ENCODE measurements at regions not wholly inside any gene's neighbourhood (a gene's known extent, or its start where the extent isn't known, plus 50 kb on each side); places are given as distances from the start of the nearest gene placed in this dataset.

DNA sequence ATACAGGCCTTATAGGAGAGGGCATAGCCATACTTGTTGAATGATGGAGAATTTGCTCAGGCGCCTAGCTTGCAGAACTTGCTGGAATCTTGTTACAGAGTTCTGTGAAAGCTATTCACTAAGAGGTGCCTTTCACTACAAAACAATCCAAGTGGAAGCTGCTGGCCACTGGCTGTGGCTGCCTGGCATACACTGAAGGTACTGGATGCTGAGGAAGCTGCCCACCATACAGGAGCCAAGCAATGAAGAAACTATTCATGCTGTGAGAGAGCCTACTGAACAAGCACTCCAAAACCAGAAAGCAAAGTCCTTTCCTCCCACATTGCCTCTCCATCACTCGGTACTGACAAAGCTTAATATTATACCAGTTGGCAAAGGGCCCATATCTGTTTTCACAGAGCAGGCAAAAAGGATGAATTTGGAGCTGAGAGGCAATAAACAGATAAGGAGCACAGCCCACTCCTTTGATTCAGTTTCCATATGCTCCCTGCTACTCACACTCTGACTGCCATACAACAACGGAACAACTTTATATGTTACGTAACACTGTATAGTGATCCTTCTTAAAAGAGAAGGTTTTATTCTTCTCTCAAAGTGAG is 192.6 kb upstream of the ALCAM start:
- TF ChIP-seq, protein P1, sequence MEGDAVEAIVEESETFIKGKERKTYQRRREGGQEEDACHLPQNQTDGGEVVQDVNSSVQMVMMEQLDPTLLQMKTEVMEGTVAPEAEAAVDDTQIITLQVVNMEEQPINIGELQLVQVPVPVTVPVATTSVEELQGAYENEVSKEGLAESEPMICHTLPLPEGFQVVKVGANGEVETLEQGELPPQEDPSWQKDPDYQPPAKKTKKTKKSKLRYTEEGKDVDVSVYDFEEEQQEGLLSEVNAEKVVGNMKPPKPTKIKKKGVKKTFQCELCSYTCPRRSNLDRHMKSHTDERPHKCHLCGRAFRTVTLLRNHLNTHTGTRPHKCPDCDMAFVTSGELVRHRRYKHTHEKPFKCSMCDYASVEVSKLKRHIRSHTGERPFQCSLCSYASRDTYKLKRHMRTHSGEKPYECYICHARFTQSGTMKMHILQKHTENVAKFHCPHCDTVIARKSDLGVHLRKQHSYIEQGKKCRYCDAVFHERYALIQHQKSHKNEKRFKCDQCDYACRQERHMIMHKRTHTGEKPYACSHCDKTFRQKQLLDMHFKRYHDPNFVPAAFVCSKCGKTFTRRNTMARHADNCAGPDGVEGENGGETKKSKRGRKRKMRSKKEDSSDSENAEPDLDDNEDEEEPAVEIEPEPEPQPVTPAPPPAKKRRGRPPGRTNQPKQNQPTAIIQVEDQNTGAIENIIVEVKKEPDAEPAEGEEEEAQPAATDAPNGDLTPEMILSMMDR (IDR thresholded peaks at IDR 0.05): no peak
- no peak for TF ChIP-seq POLR2A (IDR thresholded peaks at IDR 0.05)

Data from body of pancreas (tissue), 4 donors.